Thyroid gland (tissue), 4 donors: ENCODE measurements at regions not wholly inside any gene's neighbourhood (a gene's known extent, or its start where the extent isn't known, plus 50 kb on each side); places are given as distances from the start of the nearest gene placed in this dataset.

ENCODE experiments used
- CTCF ChIP-seq, 6 experiments: fragments of 200-600 bp in 3 of 6; fragments of 450-650 bp in 3 of 6; sonication (generic) in 3 of 6; IDR thresholded peaks; one replicate each; pipeline ENCODE4 v1.5.1; 2016 to 2019; ENCODE audit warnings: antibody characterized with exemption in 6 of 6, mild to moderate bottlenecking in 2 of 6, inconsistent platforms in 1 of 6, moderate library complexity in 1 of 6
- POLR2A ChIP-seq, 2 donors: fragments of 450-650 bp; IDR thresholded peaks; one replicate each; pipeline ENCODE4 v1.6.1; 2017; ENCODE audit warnings: antibody characterized with exemption in 2 of 2, mild to moderate bottlenecking in 2 of 2, moderate library complexity in 1 of 2

GRCh38 chr3:144350125-144350524, 378.5 kb downstream of the DIPK2A start:
- TF ChIP-seq CTCF (IDR thresholded peaks at IDR 0.05) (no peak), POLR2A (IDR thresholded peaks at IDR 0.05) (no peak)
